SK-N-SH treated with all-trans-retinoic acid at 6 μM for 48 hours (cell line): ENCODE measurements at regions not wholly inside any gene's neighbourhood (a gene's known extent, or its start where the extent isn't known, plus 50 kb on each side); places are given as distances from the start of the nearest gene placed in this dataset.

ENCODE experiments used
- CSRNP3 ChIP-seq: fragments of 250-450 bp; sonication (Bioruptor Pico); IDR thresholded peaks from 2 replicates; pipeline ENCODE4 v1.5.1; 2021; ENCODE audit warnings: mild to moderate bottlenecking, moderate library complexity
- ESRRG ChIP-seq: fragments of 250-450 bp; sonication (Bioruptor Pico); IDR thresholded peaks from 2 replicates; pipeline ENCODE4 v1.6.1; 2021; ENCODE audit warnings: mild to moderate bottlenecking
- PATZ1 ChIP-seq: fragments of 250-450 bp; sonication (Bioruptor Pico); IDR thresholded peaks from 2 replicates; pipeline ENCODE4 v1.8.0; 2020; ENCODE audit warnings: mild to moderate bottlenecking, moderate library complexity, borderline replicate concordance
- RARB ChIP-seq: fragments of 250-450 bp; sonication (Bioruptor Pico); IDR thresholded peaks from 2 replicates; pipeline ENCODE4 v1.8.0; 2021; ENCODE audit warnings: mild to moderate bottlenecking, moderate library complexity
- ZFP3 ChIP-seq: fragments of 250-450 bp; sonication (Bioruptor Pico); IDR thresholded peaks from 2 replicates; pipeline ENCODE4 v1.5.0; 2020; ENCODE audit warnings: mild to moderate bottlenecking, moderate library complexity
- ZNF70 ChIP-seq: fragments of 450-650 bp; formaldehyde crosslinking; IDR thresholded peaks from 2 replicates; pipeline ENCODE4 v1.5.0; 2020; ENCODE audit warnings: mild to moderate bottlenecking, moderate library complexity
- ZNF8 ChIP-seq: fragments of 450-650 bp; formaldehyde crosslinking; IDR thresholded peaks from 2 replicates; pipeline ENCODE4 v1.5.0; 2020; ENCODE audit warnings: mild to moderate bottlenecking, moderate library complexity
- TF ChIP-seq, protein P1 (sequence below): fragments of 250-450 bp; sonication (Bioruptor Pico); IDR thresholded peaks from 2 replicates; pipeline ENCODE4 v1.8.0; 2021; ENCODE audit warnings: low read depth, mild to moderate bottlenecking, moderate library complexity, borderline replicate concordance
- TF ChIP-seq, protein P2 (sequence below): fragments of 250-450 bp; sonication (Bioruptor Pico); IDR thresholded peaks from 2 replicates; pipeline ENCODE4 v1.5.0; 2020; ENCODE audit warnings: mild to moderate bottlenecking, moderate library complexity

GRCh38 chr10:17536221-17536620 is 81.0 kb downstream of the HACD1 start:
- TF ChIP-seq, protein P1, sequence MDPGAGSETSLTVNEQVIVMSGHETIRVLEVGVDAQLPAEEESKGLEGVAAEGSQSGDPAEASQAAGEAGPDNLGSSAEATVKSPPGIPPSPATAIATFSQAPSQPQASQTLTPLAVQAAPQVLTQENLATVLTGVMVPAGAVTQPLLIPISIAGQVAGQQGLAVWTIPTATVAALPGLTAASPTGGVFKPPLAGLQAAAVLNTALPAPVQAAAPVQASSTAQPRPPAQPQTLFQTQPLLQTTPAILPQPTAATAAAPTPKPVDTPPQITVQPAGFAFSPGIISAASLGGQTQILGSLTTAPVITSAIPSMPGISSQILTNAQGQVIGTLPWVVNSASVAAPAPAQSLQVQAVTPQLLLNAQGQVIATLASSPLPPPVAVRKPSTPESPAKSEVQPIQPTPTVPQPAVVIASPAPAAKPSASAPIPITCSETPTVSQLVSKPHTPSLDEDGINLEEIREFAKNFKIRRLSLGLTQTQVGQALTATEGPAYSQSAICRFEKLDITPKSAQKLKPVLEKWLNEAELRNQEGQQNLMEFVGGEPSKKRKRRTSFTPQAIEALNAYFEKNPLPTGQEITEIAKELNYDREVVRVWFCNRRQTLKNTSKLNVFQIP (CRISPR knock-in tag), result no peak
- TF ChIP-seq ZFP3 (CRISPR knock-in tag) (no peak), ZNF70 (CRISPR knock-in tag) (no peak), PATZ1 (CRISPR knock-in tag) (no peak), CSRNP3 (CRISPR knock-in tag) (no peak), ESRRG (CRISPR knock-in tag) (no peak), ZNF8 (CRISPR knock-in tag) (no peak), RARB (CRISPR knock-in tag) (no peak)
- TF ChIP-seq, protein P2, sequence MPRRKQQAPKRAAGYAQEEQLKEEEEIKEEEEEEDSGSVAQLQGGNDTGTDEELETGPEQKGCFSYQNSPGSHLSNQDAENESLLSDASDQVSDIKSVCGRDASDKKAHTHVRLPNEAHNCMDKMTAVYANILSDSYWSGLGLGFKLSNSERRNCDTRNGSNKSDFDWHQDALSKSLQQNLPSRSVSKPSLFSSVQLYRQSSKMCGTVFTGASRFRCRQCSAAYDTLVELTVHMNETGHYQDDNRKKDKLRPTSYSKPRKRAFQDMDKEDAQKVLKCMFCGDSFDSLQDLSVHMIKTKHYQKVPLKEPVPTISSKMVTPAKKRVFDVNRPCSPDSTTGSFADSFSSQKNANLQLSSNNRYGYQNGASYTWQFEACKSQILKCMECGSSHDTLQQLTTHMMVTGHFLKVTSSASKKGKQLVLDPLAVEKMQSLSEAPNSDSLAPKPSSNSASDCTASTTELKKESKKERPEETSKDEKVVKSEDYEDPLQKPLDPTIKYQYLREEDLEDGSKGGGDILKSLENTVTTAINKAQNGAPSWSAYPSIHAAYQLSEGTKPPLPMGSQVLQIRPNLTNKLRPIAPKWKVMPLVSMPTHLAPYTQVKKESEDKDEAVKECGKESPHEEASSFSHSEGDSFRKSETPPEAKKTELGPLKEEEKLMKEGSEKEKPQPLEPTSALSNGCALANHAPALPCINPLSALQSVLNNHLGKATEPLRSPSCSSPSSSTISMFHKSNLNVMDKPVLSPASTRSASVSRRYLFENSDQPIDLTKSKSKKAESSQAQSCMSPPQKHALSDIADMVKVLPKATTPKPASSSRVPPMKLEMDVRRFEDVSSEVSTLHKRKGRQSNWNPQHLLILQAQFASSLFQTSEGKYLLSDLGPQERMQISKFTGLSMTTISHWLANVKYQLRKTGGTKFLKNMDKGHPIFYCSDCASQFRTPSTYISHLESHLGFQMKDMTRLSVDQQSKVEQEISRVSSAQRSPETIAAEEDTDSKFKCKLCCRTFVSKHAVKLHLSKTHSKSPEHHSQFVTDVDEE, result no peak
